ENCODE measurements at regions not wholly inside any gene's neighbourhood (a gene's known extent, or its start where the extent isn't known, plus 50 kb on each side); places are given as distances from the start of the nearest gene placed in this dataset.
A peak's percentile ranks its signal among the peaks of the same experiment; 100 is the strongest.
"Not testable (repeated sequence)": the region's sequence is repeated elsewhere in the genome, so short reads cannot be mapped to it uniquely, and the experiment has no call there.

- DNase-seq (ENCODE audit: low read depth in 4 of 4, low spot score in 2 of 4): no peak
Observed at GRCh38 chr3:197373096-197373495, 74.7 kb upstream of the DLG1 start.

GRCh38 chr3:197372047-197372661 is 73.7 kb upstream of the DLG1 start:
- peak in 2 of 4 donors; percentile 39 to 55 for DNase-seq (ENCODE audit: low read depth in 4 of 4, low spot score in 2 of 4)

- DNase-seq (ENCODE audit: low read depth in 4 of 4, low spot score in 2 of 4): no peak
Observed at GRCh38 chr3:197371591-197372046, 73.2 kb upstream of the DLG1 start.

GRCh38 chr3:197369545-197369944 is 71.1 kb upstream of the DLG1 start:
- DNase-seq (ENCODE audit: low read depth in 4 of 4, low spot score in 2 of 4): no peak

GRCh38 chr3:197368821-197369220 is 70.4 kb upstream of the DLG1 start:
- DNase-seq (ENCODE audit: low read depth in 4 of 4, low spot score in 2 of 4): no peak

- no peak for DNase-seq (ENCODE audit: low read depth in 4 of 4, low spot score in 2 of 4)
Observed at GRCh38 chr3:197368330-197368729, 69.9 kb upstream of the DLG1 start.

- no peak for DNase-seq (ENCODE audit: low read depth in 4 of 4, low spot score in 2 of 4)
Observed at GRCh38 chr3:197367081-197367780, 68.8 kb upstream of the DLG1 start.

GRCh38 chr3:197366301-197367044 is 68.1 kb upstream of the DLG1 start:
- DNase-seq (ENCODE audit: low read depth in 4 of 4, low spot score in 2 of 4): no peak

GRCh38 chr3:197365586-197365985 is 67.2 kb upstream of the DLG1 start:
- DNase-seq (ENCODE audit: low read depth in 4 of 4, low spot score in 2 of 4): no peak

- DNase-seq (ENCODE audit: low read depth in 4 of 4, low spot score in 2 of 4): no peak
Observed at GRCh38 chr3:197364410-197365071, 66.1 kb upstream of the DLG1 start.

- DNase-seq (ENCODE audit: low read depth in 4 of 4, low spot score in 2 of 4): no peak
Observed at GRCh38 chr3:197363553-197364409, 65.4 kb upstream of the DLG1 start.

- DNase-seq (ENCODE audit: low read depth in 4 of 4, low spot score in 2 of 4): no peak
Observed at GRCh38 chr3:197362081-197362480, 63.7 kb upstream of the DLG1 start.

GRCh38 chr3:197360095-197360494 is 61.7 kb upstream of the DLG1 start:
- not testable (repeated sequence) for DNase-seq (ENCODE audit: low read depth in 4 of 4, low spot score in 2 of 4)

GRCh38 chr3:197359476-197359875 is 61.1 kb upstream of the DLG1 start:
- not testable (repeated sequence) for DNase-seq (ENCODE audit: low read depth in 4 of 4, low spot score in 2 of 4)

- DNase-seq (ENCODE audit: low read depth in 4 of 4, low spot score in 2 of 4): no peak
Observed at GRCh38 chr3:197356741-197357140, 58.3 kb upstream of the DLG1 start.

- no peak for DNase-seq (ENCODE audit: low read depth in 4 of 4, low spot score in 2 of 4)
Observed at GRCh38 chr3:197356275-197356674, 57.9 kb upstream of the DLG1 start.

GRCh38 chr3:197355713-197356112 is 57.3 kb upstream of the DLG1 start:
- DNase-seq (ENCODE audit: low read depth in 4 of 4, low spot score in 2 of 4): no peak

GRCh38 chr3:197354568-197355001 is 56.2 kb upstream of the DLG1 start:
- peak; percentile 50 to 78 (median 68) for DNase-seq (ENCODE audit: low read depth in 4 of 4, low spot score in 2 of 4)

- no peak for DNase-seq (ENCODE audit: low read depth in 4 of 4, low spot score in 2 of 4)
Observed at GRCh38 chr3:197353867-197354567, 55.6 kb upstream of the DLG1 start.

Data from left renal cortex interstitium (tissue), 4 donors.